Stomach (tissue), 4 donors: ENCODE measurements at regions not wholly inside any gene's neighbourhood (a gene's known extent, or its start where the extent isn't known, plus 50 kb on each side); places are given as distances from the start of the nearest gene placed in this dataset.

Experiments
- EP300 ChIP-seq: sonication (generic); formaldehyde crosslinking; IDR thresholded peaks from one replicate; pipeline ENCODE4 v1.6.1; 2017; ENCODE audit warnings: antibody characterized with exemption
- POLR2A ChIP-seq, 4 donors: fragments of 450-650 bp; IDR thresholded peaks; one replicate each; pipeline ENCODE4 v1.6.1; 2016; ENCODE audit warnings: antibody characterized with exemption in 4 of 4, control low read depth in 2 of 4, mild to moderate bottlenecking in 1 of 4, moderate library complexity in 1 of 4
- POLR2AphosphoS5 ChIP-seq, 3 donors: sonication (generic); formaldehyde crosslinking; IDR thresholded peaks; one replicate each; pipeline ENCODE4 v1.6.1; 2016; ENCODE audit warnings: antibody characterized with exemption in 3 of 3
- TF ChIP-seq, protein P1 (sequence below), 7 experiments: fragments of 450-650 bp in 4 of 7; fragments of 200-600 bp in 3 of 7; sonication (generic) in 3 of 7; IDR thresholded peaks; one replicate each; pipeline ENCODE4 v1.5.1; 2016 to 2019; ENCODE audit warnings: antibody characterized with exemption in 7 of 7, control low read depth in 2 of 7, mild to moderate bottlenecking in 1 of 7

DNA sequence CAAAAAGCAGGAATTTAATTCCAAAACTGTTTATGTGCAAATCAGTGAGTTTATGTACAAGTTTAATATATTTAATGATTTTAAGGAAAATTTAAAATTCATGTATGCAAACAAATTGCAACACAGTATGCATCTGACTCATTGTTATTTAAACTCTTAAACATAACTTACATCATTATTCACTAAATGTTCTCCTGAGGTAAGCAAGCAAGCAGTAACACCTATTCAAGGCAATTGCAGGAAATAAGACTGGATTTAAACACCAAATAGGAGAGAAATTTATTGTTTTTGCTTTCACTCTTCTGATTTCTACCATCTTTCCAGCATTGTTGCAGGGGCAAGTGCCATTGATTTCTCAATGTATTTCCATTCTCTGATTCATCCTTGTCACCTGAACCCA lies 239.5 kb downstream of the TFAP2A start:
- TF ChIP-seq, protein P1, sequence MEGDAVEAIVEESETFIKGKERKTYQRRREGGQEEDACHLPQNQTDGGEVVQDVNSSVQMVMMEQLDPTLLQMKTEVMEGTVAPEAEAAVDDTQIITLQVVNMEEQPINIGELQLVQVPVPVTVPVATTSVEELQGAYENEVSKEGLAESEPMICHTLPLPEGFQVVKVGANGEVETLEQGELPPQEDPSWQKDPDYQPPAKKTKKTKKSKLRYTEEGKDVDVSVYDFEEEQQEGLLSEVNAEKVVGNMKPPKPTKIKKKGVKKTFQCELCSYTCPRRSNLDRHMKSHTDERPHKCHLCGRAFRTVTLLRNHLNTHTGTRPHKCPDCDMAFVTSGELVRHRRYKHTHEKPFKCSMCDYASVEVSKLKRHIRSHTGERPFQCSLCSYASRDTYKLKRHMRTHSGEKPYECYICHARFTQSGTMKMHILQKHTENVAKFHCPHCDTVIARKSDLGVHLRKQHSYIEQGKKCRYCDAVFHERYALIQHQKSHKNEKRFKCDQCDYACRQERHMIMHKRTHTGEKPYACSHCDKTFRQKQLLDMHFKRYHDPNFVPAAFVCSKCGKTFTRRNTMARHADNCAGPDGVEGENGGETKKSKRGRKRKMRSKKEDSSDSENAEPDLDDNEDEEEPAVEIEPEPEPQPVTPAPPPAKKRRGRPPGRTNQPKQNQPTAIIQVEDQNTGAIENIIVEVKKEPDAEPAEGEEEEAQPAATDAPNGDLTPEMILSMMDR (IDR thresholded peaks at IDR 0.05), result no peak
- TF ChIP-seq POLR2AphosphoS5 (IDR thresholded peaks at IDR 0.05), result no peak
- TF ChIP-seq POLR2A (IDR thresholded peaks at IDR 0.05), result no peak
- no peak for TF ChIP-seq EP300
